Testis (tissue), 2 donors: ENCODE measurements at regions not wholly inside any gene's neighbourhood (a gene's known extent, or its start where the extent isn't known, plus 50 kb on each side); places are given as distances from the start of the nearest gene placed in this dataset.

ENCODE experiments used
- CTCF ChIP-seq, 3 experiments: fragments of 450-650 bp in 2 of 3; fragments of 200-600 bp in 1 of 3; sonication (generic) in 1 of 3; IDR thresholded peaks; one replicate each; pipeline ENCODE4 v1.5.1; 2016 to 2019; ENCODE audit warnings: antibody characterized with exemption in 3 of 3, mild to moderate bottlenecking in 2 of 3, moderate library complexity in 1 of 3
- POLR2A ChIP-seq: fragments of 450-650 bp; IDR thresholded peaks from one replicate; pipeline ENCODE4 v1.6.1; 2017; ENCODE audit warnings: antibody characterized with exemption, mild to moderate bottlenecking, moderate library complexity

GRCh38 chr5:103973669-103974068, 411.1 kb upstream of the NUDT12 start:
- TF ChIP-seq CTCF (IDR thresholded peaks at IDR 0.05) (peak in 1 of 3 experiments; percentile 7), POLR2A (no peak)
